ENCODE measurements at regions not wholly inside any gene's neighbourhood (a gene's known extent, or its start where the extent isn't known, plus 50 kb on each side); places are given as distances from the start of the nearest gene placed in this dataset.

- H3K4me1 ChIP-seq (replicated peaks in 1 of 2; ENCODE audit: control insufficient read depth in 2 of 2, insufficient read depth in 2 of 2, low read length in 2 of 2) = no peaks in the 10 kb centered on the region
- CTCF ChIA-PET (ENCODE audit: low intra/inter-chr PET ratio) = no interaction called here
- 0% methylated on average over 2 of the region's 2 CpGs for WGBS (ENCODE audit: insufficient coverage, low coverage, missing lambda C conversion rate)
- H3K9ac ChIP-seq (ENCODE audit: insufficient read depth in 1 of 2, low read depth in 2 of 2, low read length in 2 of 2) = no peak overlapping the region
- ATAC-seq (no peak), FAIRE-seq (no peak), DNase-seq (ENCODE audit: extremely low read depth in 1 of 4, low spot score in 3 of 4) (no peak)
- no peaks in the 10 kb centered on the region for H3K36me3 ChIP-seq (ENCODE audit: control insufficient read depth, insufficient read depth, low read length)
- intact Hi-C loops (cut with micrococcal nuclease) (no loop called here), in situ Hi-C loops (cut with MboI) (no loop called here)
- no TSS peak for BruUV-seq (replicated peaks)
- no peak overlapping the region for H2AFZ ChIP-seq (ENCODE audit: low read depth, low read length)
- no peaks in the 10 kb centered on the region for H3K9me1 ChIP-seq (ENCODE audit: control insufficient read depth, insufficient read depth, low read length)
- no peak overlapping the region for H3K4me3 ChIP-seq
- H3K27ac ChIP-seq (ENCODE audit: extremely low read depth, low read depth, low read length) = no peak overlapping the region
- H4K20me1 ChIP-seq (replicated peaks; ENCODE audit: control insufficient read depth, insufficient read depth, low read length) = no peaks in the 10 kb centered on the region
- H3K79me2 ChIP-seq (ENCODE audit: control insufficient read depth, insufficient read depth, low read length) = no peaks in the 10 kb centered on the region
- no peaks in the 10 kb centered on the region for H3K9me3 ChIP-seq (replicated peaks; ENCODE audit: control insufficient read depth, insufficient read depth, low read depth, low read length)
- H3K4me2 ChIP-seq (ENCODE audit: insufficient read depth, low read length) = no peak overlapping the region
- TF ChIP-seq ZMIZ1 (IDR thresholded peaks at IDR 0.05; ENCODE audit: low read depth in 2 of 2, low read length in 2 of 2) (no peak), POU5F1 (IDR thresholded peaks at IDR 0.05; ENCODE audit: borderline replicate concordance, low read depth, low read length, partially characterized antibody) (no peak)
- no peaks in the 10 kb centered on the region for H3K27me3 ChIP-seq (ENCODE audit: control insufficient read depth in 2 of 2, insufficient read depth in 2 of 2, low read length in 2 of 2)
- POLR2A ChIA-PET = interaction anchor here (0.8 to 1.1 kb wide), 2 partner anchors 12 to 238 kb away, joined by 3 read pairs; no protein-coding TSS in a partner anchor
Observed at GRCh38 chr4:151529187-151529586, 120.2 kb downstream of the FHIP1A start.
